HG03520 (cell line): ENCODE measurements at regions not wholly inside any gene's neighbourhood (a gene's known extent, or its start where the extent isn't known, plus 50 kb on each side); places are given as distances from the start of the nearest gene placed in this dataset.

Experiments used
- ATAC-seq: cut with Tn5 transposase; IDR thresholded peaks from one replicate; pipeline ENCODE4 v1.9.1; 2021; ENCODE audit warnings: mild to moderate bottlenecking, moderate library complexity; ENCODE audit not compliant: unreplicated experiment

GRCh38 chr3:189548053-189548452 is 83.1 kb upstream of the TP63 start:
- no peak for ATAC-seq

- ATAC-seq, result no peak
Measured at GRCh38 chr3:189551007-189551406, 80.2 kb upstream of the TP63 start.

GRCh38 chr3:189554868-189555557 is 76.2 kb upstream of the TP63 start:
- no peak for ATAC-seq

- ATAC-seq, result no peak
Measured at GRCh38 chr3:189555558-189555881, 75.7 kb upstream of the TP63 start.

- ATAC-seq, result no peak
Measured at GRCh38 chr3:189557824-189558223, 73.4 kb upstream of the TP63 start.

- no peak for ATAC-seq
Measured at GRCh38 chr3:189561256-189561655, 69.9 kb upstream of the TP63 start.

GRCh38 chr3:189563853-189564563 is 67.2 kb upstream of the TP63 start:
- peak; percentile 76 for ATAC-seq

GRCh38 chr3:189566550-189567130 is 64.5 kb upstream of the TP63 start:
- ATAC-seq, result no peak

GRCh38 chr3:189567322-189567721 is 63.9 kb upstream of the TP63 start:
- ATAC-seq, result no peak

- peak; percentile 31 for ATAC-seq
Measured at GRCh38 chr3:189567766-189568420, 63.3 kb upstream of the TP63 start.

GRCh38 chr3:189568961-189569360 is 62.2 kb upstream of the TP63 start:
- no peak for ATAC-seq

GRCh38 chr3:189569473-189569872 is 61.7 kb upstream of the TP63 start:
- no peak for ATAC-seq

GRCh38 chr3:189570916-189571315 is 60.3 kb upstream of the TP63 start:
- ATAC-seq, result peak; percentile 48

- ATAC-seq, result no peak
Measured at GRCh38 chr3:189572249-189572648, 58.9 kb upstream of the TP63 start.

GRCh38 chr3:189573004-189573403 is 58.2 kb upstream of the TP63 start:
- peak; percentile 40 for ATAC-seq

GRCh38 chr3:189576486-189576885 is 54.7 kb upstream of the TP63 start:
- ATAC-seq, result no peak

- no peak for ATAC-seq
Measured at GRCh38 chr3:189577050-189577951, 53.9 kb upstream of the TP63 start.

- ATAC-seq, result no peak
Measured at GRCh38 chr3:189580190-189580589, 51.0 kb upstream of the TP63 start.
